Daoy (cell line): ENCODE measurements at regions not wholly inside any gene's neighbourhood (a gene's known extent, or its start where the extent isn't known, plus 50 kb on each side); places are given as distances from the start of the nearest gene placed in this dataset.
A peak's percentile ranks its signal among the peaks of the same experiment; 100 is the strongest.
"Not testable (repeated sequence)": the region's sequence is repeated elsewhere in the genome, so short reads cannot be mapped to it uniquely, and the experiment has no call there.

Source experiments
- DNase-seq: peaks from one replicate; pipeline ENCODE4 v3.0.0-alpha.2; 2015; ENCODE audit warnings: low read depth

DNA sequence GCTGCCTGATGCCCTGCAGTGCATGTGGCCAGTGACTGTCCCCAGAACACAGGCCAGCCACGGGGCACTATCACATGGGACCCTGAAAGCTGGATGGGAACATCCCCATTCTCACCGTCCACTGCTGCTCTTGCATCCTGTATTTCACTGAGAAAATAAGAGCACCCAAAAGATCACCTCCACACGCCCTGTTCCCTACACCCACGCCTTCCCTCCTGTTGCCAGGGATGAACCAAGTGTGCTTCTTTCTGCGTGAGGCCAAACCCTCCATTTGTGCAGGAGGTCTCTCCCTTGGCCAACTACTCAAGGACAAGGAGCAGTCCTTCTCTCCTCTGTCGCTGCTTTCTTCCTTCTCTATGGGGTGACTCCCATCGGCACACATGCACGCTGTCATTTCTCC is 118.3 kb downstream of the LRRC37A3 start:
- not testable (repeated sequence) for DNase-seq

DNA sequence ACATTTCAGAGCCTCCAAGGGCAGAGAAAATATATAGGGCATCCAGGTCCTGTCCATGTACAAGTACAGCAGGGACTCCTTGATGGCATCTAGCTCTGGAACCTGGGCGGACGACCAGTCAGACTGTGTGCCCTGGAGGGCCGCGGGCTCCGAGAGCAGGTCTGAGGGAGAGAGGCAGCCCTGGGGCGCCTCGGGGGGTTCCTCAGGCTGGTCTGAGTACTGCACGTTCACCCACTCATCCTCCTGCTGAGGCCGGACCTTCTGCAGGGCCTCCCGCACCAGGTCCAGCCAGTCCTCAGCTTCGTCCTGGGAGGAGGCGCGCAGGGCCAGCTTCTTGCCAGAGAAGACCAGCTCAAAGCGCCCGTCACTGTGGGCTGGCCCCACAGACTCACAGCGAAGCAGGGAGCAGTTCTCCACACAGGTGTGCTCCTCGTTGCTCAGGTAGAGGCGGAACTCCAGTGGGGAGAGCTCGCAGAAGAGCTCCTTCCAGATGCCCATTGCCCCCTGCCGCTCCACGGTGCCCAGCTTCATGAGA is 118.8 kb downstream of the LRRC37A3 start:
- DNase-seq: not testable (repeated sequence)

DNA sequence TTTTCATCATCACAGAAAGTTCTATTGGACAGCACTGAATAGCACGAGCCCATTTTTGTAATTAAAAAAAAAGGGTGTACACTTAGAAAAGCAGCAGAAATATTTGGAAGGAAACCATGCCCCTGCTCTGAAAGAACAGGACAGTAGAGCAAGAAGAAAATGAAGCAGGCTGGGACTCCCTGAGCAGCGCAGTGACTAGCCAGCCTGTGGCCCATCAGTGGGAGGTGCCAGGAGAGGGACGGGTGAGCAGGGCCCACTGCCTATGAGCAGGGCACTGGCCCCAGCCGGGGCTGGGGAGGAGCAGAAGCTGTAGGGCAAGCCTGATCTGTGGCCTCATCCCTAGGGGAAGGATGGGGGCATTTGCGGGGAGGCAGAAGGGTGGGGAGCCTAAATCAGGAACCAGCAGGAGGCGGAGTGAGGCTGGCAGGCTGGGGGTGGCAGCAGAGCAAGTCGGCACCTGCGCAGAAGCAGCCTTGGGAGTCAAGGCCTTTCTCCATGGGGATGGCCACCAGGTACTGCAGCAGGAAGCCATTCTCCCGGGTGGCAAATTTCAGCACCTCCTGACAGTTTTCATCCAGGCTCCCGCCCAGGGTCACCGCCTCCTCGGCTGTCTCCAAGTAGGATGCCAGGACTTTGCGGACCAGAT is 119.6 kb downstream of the LRRC37A3 start:
- DNase-seq: not testable (repeated sequence)

DNA sequence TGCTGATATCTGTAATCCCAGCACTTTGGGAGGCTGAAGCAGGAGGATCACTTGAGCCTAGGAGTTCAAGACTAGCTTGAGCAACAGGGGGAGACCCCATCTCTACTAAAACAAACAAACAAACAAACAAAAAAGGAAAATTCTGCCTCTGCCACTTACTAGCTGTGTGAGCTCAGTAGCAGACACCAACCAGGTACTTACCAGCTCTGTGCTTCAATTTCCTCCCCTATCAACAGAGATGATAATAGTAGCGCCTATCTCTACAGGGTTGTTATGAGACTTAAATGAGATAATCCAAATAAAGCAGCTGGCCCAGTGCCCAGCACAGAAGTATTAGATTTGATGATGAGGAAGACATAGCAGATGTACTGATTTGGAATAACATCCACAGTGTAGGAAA is 120.3 kb downstream of the LRRC37A3 start:
- DNase-seq: not testable (repeated sequence)

DNA sequence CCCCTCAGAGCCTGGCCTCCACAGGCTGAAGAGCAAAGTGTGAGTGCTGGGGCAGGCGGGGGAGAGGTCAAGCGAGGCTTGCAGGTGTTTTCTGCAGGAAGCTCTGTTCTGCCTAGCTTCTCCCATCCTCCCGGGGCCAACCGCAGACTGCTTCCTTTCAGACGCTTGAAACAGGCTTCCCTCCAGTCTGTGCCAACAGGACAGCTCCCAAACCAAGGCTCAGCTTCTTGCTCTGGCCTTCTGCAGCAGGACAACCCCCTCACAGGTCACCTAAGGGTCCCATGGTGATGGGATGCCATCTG is 120.8 kb downstream of the LRRC37A3 start:
- DNase-seq: not testable (repeated sequence)

DNA sequence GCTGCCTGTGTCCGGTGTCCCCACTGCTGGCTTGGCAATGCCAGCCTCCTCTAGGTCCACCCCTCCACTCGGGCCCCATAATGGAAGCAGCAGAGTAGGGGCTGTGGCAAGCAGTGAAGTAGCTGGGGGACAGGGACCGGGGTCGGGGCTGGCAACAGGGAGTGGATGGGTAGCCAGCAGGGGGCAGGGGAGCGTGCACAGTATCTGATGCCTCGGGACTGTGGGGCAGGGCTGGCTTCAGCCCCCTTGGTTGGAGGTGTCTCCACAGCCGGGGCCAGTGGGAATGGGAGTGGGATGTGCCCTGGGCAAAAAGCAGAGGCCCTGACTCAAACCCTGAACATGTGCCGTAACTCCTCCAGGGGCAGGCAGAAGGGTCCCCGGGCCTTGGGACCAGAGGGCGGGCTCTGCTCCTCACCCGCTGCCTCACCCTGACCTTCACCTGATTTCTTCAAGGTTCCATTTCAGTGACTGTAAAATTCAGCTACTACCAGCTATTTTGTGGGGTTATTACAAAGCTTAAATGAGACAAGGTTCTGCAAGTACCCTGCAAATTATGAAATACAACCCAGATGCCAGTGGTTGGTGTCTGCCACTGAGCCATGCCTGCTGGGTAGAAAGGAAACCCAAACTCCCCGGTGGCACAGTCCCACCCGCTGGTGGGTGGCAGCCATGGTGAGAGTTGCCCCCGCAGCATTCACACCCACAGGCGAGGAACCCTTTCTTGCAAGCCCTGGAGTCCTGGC is 121.4 kb downstream of the LRRC37A3 start:
- DNase-seq: not testable (repeated sequence)

DNA sequence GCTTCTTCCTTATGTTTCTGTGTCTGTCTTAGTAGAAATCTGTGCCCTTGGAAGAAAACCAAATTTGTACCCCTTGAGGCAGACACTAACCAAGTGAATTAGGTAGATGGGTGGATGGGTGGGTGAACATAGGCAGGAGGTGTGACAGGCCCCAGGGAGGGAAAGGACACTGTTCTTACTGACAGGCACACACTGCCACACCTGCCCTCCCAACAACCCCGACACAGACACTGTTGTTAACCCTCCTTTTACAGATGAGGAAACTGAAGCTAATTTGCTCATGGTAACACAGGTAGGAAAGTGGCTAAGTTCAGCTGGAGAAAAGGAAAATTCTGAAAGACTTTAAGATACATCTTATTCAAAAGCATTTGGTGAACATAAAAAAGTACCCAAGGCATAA is 123.9 kb downstream of the LRRC37A3 start:
- DNase-seq: not testable (repeated sequence)

DNA sequence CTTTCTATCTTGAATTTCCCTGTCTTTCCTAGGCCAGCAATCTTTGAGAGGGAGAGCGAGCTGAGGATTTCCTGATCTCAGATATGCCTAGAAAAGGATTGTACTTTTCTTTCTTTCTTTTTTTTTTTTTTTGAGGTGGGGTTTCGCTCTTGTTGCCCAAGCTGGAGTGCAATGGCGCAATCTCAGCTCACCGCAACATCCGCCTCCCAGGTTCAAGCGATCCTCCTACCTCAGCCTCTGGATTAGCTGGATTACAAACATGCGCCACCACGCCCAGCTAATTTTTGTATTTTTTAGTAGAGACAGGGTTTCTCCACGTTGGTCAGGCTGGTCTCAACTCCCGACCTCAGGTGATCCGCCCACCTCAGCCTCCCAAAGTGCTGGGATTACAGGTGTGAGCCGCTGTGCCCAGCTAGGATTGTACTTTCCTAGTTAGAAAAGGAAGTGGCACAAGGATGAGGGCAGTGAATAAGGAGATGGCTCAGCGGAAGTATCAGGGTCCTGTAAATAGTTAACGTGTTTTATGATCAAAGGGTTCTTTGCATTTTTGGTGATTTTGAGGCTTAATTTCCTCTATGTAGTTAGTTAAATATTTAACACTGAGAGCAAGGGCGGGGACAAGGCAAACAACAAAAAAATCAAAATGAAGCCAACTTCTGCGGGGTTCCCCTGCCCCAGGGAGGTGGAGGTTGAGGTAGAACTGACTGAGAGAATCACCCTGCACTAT is 124.6 kb downstream of the LRRC37A3 start:
- not testable (repeated sequence) for DNase-seq

DNA sequence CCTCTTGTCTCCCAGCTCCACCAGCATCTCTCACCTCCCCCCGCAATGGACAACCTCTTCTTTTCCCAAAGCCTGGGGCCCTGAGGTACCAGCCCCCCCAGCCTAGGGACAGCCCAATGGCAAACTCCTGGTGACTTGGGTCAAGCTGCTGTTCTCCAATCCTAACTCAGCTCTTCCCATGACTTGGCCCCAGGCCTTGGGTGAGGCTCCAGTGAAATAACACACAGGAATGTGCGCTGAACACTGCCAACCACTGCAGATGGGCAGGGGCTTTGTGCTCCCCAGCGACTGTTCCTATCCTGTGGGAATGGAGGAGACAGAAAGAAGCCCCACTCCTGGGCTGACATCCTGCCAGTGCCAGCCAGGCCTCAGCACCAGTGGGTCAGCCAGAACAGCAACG is 125.2 kb downstream of the LRRC37A3 start:
- DNase-seq: not testable (repeated sequence)

DNA sequence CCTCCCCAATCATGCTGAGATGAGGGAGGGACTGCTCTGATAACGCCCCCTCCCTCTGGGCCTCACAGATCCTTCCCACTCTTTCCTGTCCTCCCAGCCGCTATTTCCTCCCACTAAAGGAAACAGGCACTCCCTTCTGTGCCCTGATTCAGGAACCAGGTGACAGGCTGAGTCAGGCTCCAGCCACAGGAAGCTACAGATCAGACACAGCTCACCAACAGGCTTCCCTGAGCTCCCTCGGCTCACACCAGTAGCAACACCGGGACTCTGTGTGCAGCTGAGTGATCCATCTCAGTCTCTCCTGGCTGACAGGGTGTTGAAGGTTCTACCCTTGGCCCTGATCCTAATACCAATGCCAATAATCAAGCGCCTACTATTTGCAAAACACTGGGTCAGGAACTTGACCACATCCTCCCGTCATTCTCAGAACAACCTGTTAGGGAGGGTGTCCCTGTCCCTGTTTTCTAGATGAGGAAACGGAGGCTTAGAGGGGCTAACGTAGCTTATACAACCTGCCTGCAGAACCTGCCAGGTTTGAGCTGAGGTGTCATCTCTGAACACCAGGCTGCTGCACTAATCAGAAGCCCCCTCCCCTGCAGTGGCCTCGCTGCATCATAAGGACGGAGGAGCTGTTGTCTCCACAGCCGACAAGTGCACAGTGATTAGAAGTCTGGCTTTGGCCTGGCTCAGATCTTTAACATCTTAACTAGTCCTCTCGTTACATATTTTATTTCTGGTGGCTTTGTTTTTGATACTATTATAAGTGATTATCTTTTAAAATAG is 126.3 kb downstream of the LRRC37A3 start:
- DNase-seq: peak; percentile 84

DNA sequence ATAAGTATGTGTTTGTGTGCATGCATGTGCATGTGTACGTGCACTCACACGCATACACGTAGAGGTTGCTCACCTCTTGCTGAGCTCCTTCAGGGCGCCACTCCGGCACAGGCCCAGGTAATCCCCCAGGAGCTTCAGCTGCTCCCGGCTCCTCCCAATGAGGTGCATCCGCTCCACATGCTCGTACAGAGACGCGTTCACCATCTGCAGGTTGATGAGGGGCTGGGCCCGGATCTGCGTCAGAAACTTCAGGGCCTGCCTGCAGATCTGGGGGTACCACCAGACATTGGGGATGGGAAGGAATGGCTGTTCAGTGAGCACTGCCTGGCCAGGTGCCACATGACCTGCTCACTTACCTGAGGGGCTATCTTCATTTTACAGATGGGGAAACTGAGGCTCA is 127.0 kb downstream of the LRRC37A3 start:
- not testable (repeated sequence) for DNase-seq

DNA sequence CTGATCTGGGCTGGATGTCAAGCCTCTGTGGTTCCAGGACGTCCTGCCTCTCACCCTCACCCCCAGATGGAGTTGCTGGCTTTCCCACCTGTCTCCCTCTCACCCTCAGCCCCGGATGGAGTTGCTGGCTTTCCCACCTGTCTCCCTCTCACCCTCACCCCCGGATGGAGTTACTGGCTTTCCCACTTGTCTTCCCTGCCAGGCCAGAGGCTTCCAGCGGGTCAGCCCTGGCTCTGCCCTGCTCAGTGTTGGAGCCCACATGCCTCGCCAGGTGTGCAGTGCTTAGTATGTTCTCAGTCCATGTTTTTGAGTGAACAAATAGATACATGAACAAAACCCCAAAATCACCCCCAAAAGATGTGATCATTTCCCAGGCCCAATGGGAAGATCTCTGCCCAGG is 127.6 kb downstream of the LRRC37A3 start:
- not testable (repeated sequence) for DNase-seq

DNA sequence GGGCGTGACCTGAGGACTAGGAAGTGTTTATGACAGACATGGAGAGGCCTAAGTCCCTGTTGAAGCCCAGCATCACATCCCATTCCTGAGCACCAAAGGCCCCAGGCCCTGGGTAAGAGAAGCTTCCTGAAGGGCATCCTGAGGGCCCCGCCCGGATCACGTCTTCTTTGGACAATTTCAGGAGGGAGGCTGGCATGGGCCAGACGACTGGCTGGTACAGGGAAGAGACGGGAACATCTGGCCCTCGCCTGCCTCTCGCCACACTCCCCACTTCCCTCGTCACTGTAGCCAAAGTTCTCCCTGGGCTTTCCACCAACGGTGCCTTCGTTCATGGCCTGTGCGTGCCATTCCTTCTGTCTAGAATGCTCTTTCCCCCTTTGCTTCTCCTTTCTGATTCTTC is 128.1 kb downstream of the LRRC37A3 start:
- DNase-seq: not testable (repeated sequence)

DNA sequence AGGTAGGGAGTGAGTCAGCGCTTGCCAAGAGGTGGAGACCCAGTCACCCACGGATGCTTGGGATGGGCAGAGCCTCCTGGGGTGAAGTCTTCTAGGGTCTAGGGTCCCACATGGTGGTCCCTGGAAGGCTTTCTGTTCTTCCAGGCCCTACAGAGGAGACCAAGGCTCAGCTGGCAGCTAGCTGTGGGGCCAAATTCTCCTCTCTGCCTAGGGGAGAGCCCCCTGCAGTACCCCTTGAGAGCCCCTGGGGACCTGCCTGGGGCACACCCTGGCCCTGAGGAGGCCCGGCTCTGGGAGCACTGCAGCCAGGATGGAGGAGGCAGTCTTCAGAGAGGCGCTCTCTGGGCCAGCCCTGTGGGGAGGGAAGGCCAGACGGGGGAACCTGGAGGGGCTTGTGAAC is 128.6 kb upstream of the SMURF2 start:
- DNase-seq: not testable (repeated sequence)

DNA sequence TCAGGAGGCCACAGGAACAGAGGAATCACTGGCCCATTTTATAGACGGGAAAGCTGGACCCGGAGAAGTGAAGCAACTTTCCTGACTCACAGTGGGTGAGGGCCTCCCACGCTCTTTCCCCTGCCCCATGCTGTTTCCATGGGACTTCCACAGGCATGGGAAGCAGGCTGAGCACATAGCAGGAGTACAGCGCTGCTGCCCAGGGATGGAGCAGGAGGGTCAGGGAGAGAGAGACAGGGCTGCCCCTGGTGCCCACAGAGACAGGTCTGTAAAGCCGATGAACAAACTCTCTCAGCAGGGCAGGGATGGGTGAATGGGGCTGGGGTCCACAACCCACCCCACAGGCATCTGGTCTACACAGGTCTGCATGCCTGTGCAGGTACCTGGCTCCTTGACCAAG is 128.1 kb upstream of the SMURF2 start:
- DNase-seq: not testable (repeated sequence)

DNA sequence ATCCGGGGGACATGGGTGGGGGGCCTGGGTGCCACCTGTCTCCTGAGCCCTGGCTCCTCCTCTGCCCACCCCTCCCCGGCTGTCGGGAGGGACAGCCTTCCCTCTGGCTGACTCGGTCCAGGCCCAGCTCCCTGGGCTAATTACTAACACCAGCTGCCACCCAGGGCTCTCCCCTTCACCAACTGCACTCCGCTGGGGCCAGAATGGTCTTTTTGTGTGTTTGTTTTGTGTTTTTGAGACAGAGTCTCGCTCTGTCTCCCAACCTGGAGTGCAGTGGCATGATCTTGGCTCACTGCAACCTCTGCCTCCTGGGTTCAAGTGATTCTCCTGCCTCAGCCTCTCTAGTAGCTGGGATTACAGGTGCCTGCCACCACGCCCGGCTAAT is 126.9 kb upstream of the SMURF2 start:
- DNase-seq: not testable (repeated sequence)

DNA sequence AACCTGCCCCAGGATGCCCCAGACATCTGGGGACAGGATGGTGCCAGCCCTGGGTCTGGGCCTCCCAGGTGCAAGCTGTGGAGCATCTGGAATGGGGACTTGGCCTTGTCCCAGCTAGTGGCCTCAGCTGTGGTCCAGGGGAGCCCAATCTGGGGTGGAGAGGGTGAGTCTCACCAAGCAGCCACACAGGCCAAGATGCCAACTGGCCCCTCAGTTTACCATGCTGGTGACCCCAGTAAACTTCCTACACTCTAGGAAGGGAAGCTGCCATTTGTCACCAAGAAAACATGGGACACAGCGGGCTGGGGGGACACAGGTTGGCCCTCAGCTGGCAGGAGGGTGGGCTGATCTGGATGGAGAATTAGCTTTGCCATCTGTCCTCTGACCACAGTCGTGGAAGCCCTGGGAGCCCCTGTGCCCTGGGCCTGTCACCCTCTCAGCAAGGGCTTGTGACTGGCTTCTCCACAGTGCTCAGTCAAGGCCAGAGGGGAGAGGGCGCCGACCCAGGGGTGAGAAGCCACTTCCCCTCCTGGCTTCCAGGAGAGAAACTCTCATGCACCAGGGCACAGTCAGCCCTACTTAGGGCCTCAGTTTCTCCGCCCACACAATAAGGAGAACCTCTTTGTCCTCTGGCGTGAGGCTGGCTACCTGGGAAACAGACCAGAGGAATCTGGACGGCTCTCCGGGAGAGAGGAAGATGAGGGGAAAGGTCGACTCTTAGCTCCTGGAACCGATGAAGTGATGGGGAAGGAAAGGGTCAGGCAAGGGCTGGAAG is 126.4 kb upstream of the SMURF2 start:
- no peak for DNase-seq

DNA sequence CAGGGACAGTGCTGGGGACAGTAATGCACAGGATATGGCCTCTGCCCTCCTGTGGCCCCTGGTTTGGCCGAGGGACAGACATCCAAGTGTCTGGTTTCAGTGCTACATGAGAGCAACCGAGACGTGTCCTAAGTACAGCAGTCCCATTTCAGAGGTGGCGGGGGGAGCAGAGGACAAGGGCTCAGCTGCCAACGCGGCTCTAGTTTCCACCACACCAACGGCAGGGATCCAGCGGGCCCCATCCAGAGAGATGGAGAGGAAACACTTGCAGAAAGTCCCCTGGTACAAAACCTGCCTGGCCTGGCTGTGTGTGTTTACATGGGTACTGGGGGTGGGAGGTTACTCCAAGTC is 125.8 kb upstream of the SMURF2 start:
- DNase-seq: no peak

DNA sequence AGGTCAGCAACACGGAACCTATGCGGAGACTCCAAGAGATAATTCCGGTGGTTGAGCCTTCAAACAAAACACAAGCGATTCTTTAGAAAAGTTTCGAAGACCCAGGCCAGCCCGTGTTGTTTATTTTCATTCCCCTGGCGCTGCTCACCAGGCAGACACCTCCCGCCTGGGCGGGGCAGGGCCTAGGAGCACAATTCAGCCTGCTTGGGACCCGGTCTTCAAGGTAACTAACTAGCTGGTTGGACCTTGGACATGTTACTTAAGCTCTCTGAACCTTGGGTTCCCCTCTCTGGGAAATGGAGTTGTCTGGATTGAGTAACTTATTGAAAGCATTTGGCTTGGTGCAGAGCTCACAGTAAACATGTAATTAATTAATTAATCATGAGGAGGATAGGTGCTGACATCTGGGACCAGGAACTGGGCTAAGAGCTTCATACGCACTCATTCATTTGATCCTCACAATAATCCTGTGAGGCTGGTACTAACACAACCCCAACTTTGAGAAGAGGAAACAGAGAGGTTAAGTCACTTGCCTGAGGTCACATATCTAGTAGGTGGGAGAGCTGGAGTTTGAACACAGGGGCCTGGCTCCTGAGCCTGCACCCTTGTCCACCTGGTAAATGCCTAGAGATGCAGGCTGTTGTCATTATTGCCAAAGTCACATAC is 125.3 kb upstream of the SMURF2 start:
- DNase-seq: no peak

DNA sequence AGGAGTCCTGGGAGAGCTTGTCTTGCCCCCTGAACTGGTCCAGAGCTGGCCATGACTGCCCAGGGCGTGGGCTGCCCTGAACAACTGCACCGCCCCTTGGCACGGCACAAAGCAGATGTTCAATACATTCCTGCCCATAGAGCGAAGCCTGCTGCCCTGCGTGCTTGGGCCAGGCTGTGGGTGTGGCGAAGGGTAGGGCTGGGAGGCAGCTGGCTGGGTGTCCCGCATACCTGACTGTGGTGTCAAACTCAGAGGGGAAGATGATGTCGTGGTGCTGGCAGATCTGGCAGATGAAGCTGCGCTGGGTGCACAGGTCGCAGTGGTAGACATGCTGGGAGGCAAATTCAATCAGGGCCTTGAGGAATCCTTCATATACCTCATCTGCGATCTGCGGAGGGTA is 124.2 kb upstream of the SMURF2 start:
- no peak for DNase-seq

DNA sequence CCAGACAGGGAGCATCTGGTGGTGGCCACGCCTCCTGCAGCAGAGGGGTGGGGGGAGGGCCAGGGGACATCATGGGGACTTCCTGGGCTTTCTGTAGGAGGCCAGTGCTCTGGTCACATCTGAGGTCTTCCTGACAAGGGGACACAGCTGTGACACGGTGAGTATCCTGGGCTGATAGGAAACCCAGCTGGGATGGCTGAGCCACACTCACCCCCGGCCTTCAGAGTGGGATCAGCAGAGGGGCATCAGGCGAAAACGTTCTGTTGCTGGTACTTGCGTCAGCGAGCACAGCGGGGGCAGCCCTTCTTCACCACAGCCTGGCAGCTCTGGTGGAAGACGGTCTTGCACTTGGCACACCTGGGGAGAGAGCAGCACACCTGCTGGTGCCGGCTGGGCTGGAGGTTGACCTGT is 122.9 kb upstream of the SMURF2 start:
- no peak for DNase-seq
